Cardiac septum (tissue), 1 donor: ENCODE measurements at regions not wholly inside any gene's neighbourhood (a gene's known extent, or its start where the extent isn't known, plus 50 kb on each side); places are given as distances from the start of the nearest gene placed in this dataset.
"Not testable (repeated sequence)": the region's sequence is repeated elsewhere in the genome, so short reads cannot be mapped to it uniquely, and the experiment has no call there.

ENCODE experiments used
- DNase-seq: peaks from one replicate; pipeline ENCODE4 v3.0.0-alpha.2; 2020; ENCODE audit warnings: low spot score
- intact Hi-C: fragments of 100-400 bp; cut with DNase I; formaldehyde crosslinking; loops from one replicate; pipeline ENCODE4 v1.14.0; 2022
- donor health status: DM: no; HTN: no; CAD: no.

GRCh38 chr5:57429513-57430120, 53.0 kb downstream of the ACTBL2 start:
- no peak for DNase-seq
- intact Hi-C loops: no loop called here

GRCh38 chr5:57429021-57429420, 53.6 kb downstream of the ACTBL2 start:
- intact Hi-C loops, DNase-seq: not testable (repeated sequence)

GRCh38 chr5:57422993-57423392, 59.6 kb downstream of the ACTBL2 start:
- intact Hi-C loops: no loop called here
- DNase-seq: no peak

- intact Hi-C loops: no loop called here
- DNase-seq: no peak
Observed at GRCh38 chr5:57422341-57422740, 60.3 kb downstream of the ACTBL2 start.

GRCh38 chr5:57420801-57421200, 61.8 kb downstream of the ACTBL2 start:
- DNase-seq: no peak
- intact Hi-C loops: no loop called here

GRCh38 chr5:57417971-57418370, 64.6 kb downstream of the ACTBL2 start:
- no peak for DNase-seq
- intact Hi-C loops: no loop called here

GRCh38 chr5:57417320-57417719, 65.3 kb downstream of the ACTBL2 start:
- intact Hi-C loops: no loop called here
- no peak for DNase-seq

GRCh38 chr5:57416278-57416994, 66.2 kb downstream of the ACTBL2 start:
- DNase-seq: no peak
- intact Hi-C loops: no loop called here

GRCh38 chr5:57414857-57415256, 67.8 kb downstream of the ACTBL2 start:
- no peak for DNase-seq
- intact Hi-C loops: no loop called here

GRCh38 chr5:57414191-57414590, 68.4 kb downstream of the ACTBL2 start:
- no peak for DNase-seq
- intact Hi-C loops: no loop called here

GRCh38 chr5:57413145-57413544, 69.5 kb downstream of the ACTBL2 start:
- intact Hi-C loops: no loop called here
- no peak for DNase-seq

- no peak for DNase-seq
- intact Hi-C loops: no loop called here
Observed at GRCh38 chr5:57412680-57413079, 69.9 kb downstream of the ACTBL2 start.

GRCh38 chr5:57411982-57412381, 70.6 kb downstream of the ACTBL2 start:
- no peak for DNase-seq
- intact Hi-C loops: no loop called here

GRCh38 chr5:57410374-57411320, 72.0 kb downstream of the ACTBL2 start:
- no peak for DNase-seq
- intact Hi-C loops: no loop called here

- no peak for DNase-seq
- intact Hi-C loops: no loop called here
Observed at GRCh38 chr5:57408714-57409113, 73.9 kb downstream of the ACTBL2 start.

- intact Hi-C loops: no loop called here
- no peak for DNase-seq
Observed at GRCh38 chr5:57408285-57408684, 74.3 kb downstream of the ACTBL2 start.

GRCh38 chr5:57407391-57407790, 75.2 kb downstream of the ACTBL2 start:
- intact Hi-C loops: no loop called here
- DNase-seq: no peak

- no peak for DNase-seq
- intact Hi-C loops: no loop called here
Observed at GRCh38 chr5:57406641-57407040, 76.0 kb downstream of the ACTBL2 start.

GRCh38 chr5:57405984-57406383, 76.6 kb downstream of the ACTBL2 start:
- intact Hi-C loops: no loop called here
- no peak for DNase-seq

GRCh38 chr5:57402761-57403160, 79.8 kb downstream of the ACTBL2 start:
- no peak for DNase-seq
- intact Hi-C loops: no loop called here

GRCh38 chr5:57402348-57402747, 80.3 kb downstream of the ACTBL2 start:
- intact Hi-C loops: no loop called here

More at GRCh38 chr5:57402348-57402747, 80.3 kb downstream of the ACTBL2 start:
- no peak for DNase-seq
